ENCODE measurements at regions not wholly inside any gene's neighbourhood (a gene's known extent, or its start where the extent isn't known, plus 50 kb on each side); places are given as distances from the start of the nearest gene placed in this dataset.

- Mint-ChIP-seq H3K4me1 (ENCODE audit: low read depth) (no peaks in the 10 kb centered on the region), H3K9me3 (peaks cover 3% of the 10 kb centered on the region), H3K4me3 (no peak overlapping the region), H3K27me3 (no peaks in the 10 kb centered on the region), H3K36me3 (ENCODE audit: low read depth) (no peaks in the 10 kb centered on the region), H3K27ac (no peak overlapping the region)
Observed at GRCh38 chr12:38258411-38258810, 58.2 kb upstream of the ALG10B start.
